ENCODE measurements at regions not wholly inside any gene's neighbourhood (a gene's known extent, or its start where the extent isn't known, plus 50 kb on each side); places are given as distances from the start of the nearest gene placed in this dataset.

GRCh38 chr3:146839727-146840375 lies 234.7 kb upstream of the PLSCR5 start:
- no peak for DNase-seq (ENCODE audit: low read depth, low spot score)

- no peak for DNase-seq (ENCODE audit: low read depth, low spot score)
These were observed 233.1 kb upstream of the PLSCR5 start for GRCh38 chr3:146838221-146838620.

DNA sequence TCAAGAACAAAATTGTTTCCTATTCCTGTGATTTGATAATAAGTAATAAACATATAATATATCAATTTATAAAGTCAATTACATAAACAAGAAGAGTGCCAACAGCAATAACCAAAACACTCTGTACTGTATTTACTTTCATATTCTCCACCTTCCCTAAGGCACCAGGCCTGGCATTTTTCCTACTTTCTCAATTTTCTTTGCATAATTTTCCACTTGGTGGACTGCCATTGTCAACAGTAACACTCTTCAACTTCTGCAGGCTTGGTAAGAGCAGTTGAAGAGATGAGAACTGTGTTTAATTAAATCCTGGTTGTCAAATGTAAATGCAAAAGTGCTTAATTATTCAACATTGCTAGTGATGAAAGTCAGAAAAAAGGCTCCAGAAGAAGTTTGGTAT lies 229.8 kb upstream of the PLSCR5 start:
- no peak for DNase-seq (ENCODE audit: low read depth, low spot score)

DNA sequence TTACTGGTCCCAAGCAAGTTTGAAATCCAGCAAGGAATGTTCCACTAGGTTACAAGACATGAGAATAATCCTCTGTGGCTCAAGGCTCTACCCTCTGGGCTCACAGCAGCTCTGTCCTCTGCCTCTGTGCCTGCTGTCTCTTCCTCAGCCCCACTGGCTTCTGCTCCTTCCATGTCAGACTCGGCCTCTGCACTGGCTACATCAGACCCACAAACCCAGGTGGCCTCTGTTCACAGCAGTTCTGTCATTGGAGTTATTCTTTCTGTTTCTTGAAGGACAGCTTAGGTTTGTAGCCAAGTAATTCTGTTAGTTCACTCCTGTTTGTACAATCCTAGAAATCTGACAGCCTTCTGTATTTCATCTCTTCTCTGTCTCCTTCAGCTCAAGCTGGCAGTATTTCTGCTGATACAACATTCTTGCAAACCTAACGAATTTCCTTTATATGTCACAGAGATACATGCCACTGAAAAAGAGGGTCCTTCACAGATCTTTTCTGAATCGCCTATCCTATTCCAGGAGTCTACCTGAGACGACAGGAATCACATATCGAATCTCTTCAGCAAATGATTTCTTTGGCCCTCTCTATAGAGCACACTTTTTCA lies 227.8 kb upstream of the PLSCR5 start:
- DNase-seq (ENCODE audit: low read depth, low spot score), result no peak

GRCh38 chr3:146831659-146832058 lies 226.5 kb upstream of the PLSCR5 start:
- DNase-seq (ENCODE audit: low read depth, low spot score), result no peak

- no peak for DNase-seq (ENCODE audit: low read depth, low spot score)
These were observed 225.1 kb upstream of the PLSCR5 start for GRCh38 chr3:146830231-146830630.

- no peak for DNase-seq (ENCODE audit: low read depth, low spot score)
These were observed 222.7 kb upstream of the PLSCR5 start for GRCh38 chr3:146827836-146828235.

DNA sequence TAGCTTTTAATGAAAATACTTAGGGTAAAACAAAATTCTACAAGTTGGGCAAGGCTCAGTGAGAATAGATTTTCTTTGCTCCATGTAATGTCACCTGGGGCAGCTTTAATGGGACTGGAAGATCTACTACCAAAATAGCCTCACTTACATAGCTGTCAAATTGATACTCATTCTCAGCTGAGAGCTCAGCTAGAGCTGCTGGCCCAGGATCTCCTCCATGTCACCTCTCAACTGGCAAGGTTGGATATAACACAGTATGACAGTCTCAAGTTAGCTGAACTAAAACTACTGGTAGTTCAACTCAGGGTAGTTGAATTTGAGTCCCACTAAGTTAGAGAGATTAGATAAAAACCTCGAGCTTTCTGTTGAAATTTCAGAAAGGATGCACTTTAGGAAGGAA lies 218.5 kb upstream of the PLSCR5 start:
- DNase-seq (ENCODE audit: low read depth, low spot score), result no peak

DNA sequence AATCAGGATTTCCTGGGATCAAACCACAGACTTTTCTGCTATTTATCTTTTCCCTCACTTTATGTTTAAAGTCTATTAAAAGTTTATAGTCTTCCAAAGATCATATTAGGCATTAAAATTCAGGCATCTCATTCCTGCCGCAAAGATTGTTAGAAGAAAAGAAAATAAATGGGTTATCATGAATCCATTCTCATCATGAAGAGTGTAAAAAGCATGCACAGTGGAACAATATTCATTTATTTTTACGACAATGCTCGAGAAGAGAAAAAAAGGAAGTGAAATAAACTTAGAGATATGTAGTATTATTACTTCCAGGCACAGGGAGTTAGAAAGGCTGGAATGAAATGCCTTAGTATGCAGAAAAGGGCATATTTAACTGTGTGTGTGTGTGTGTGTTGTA lies 213.7 kb upstream of the PLSCR5 start:
- DNase-seq (ENCODE audit: low read depth, low spot score), result no peak

DNA sequence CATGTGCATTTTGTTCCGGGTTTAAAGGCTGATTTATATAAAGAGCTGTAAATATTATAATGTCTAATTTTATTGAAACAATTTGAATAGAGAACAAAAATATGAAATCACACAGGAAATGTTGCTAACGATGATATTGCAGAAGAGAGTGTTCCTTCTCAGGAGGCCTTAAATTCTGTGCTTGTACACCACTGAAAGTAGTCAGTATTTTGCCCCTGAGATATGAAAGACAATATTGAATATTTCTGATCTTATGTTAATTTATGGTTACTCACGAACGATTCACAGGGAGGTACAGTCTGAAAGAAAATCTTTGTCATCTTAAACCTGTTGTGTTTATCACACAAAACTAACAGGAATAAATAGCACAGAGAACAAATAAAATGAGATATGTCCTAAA lies 213.2 kb upstream of the PLSCR5 start:
- no peak for DNase-seq (ENCODE audit: low read depth, low spot score)

GRCh38 chr3:146817704-146818103 lies 212.6 kb upstream of the PLSCR5 start:
- no peak for DNase-seq (ENCODE audit: low read depth, low spot score)

GRCh38 chr3:146814601-146815315 lies 209.6 kb upstream of the PLSCR5 start:
- no peak for DNase-seq (ENCODE audit: low read depth, low spot score)

DNA sequence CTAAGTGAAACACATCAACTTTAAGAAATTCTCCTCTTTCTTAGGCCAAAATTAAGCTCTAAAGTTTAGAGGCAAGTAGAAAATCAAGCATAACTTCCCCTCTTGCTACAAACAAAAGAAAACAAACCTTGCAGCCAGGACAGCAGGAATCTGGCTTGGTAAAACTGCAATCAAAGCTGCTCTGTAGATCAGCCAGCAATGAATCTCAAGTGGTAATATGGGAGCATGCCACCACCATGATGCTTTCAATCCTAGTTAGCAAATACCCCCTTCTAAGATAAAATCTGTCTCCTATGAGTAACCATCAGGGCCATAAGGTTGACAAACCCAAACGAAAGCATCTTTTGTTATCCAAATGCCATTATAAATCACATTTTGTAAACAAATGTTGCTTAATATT lies 208.3 kb upstream of the PLSCR5 start:
- DNase-seq (ENCODE audit: low read depth, low spot score), result no peak

GRCh38 chr3:146803745-146804144 lies 198.6 kb upstream of the PLSCR5 start:
- peak; percentile 11 for DNase-seq (ENCODE audit: low read depth, low spot score)

GRCh38 chr3:146801492-146801891 lies 196.3 kb upstream of the PLSCR5 start:
- DNase-seq (ENCODE audit: low read depth, low spot score), result no peak

DNA sequence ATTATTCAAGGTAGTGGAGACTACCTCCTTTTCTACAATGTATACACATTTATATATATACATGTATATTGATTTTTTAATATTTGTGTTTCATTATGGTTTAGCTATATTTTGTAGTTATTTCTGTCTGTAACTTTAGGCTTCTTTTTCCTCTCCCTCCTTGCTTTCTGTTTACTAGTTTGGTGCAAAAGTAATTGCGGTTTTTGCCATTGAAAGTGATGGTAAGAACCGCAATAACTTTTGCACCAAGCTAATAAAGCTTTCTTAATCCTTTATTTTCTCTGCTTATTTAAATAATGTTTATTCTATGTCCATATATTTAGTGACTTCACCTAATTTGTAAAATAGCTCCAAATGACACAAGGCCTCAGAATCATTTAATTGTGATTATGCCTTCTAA lies 195.3 kb upstream of the PLSCR5 start:
- DNase-seq (ENCODE audit: low read depth, low spot score), result no peak

DNA sequence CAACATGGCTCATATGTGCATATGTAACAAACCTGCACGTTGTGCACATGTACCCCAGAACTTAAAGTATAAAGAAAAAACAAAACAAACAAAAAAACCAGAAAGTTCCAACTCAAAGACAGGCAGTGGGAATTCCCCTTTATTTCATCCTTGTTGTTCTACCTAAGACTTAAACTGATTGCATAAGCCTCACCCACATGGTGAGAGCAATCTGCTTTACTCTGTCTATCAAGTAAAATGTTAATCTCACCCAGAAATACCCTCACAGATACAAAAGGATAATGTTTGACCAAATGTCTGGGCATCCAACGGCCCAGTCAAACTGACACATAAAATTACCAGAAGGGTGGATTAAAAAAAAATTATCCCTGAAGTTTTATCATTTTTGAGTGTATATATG lies 190.9 kb upstream of the PLSCR5 start:
- DNase-seq (ENCODE audit: low read depth, low spot score), result no peak

DNA sequence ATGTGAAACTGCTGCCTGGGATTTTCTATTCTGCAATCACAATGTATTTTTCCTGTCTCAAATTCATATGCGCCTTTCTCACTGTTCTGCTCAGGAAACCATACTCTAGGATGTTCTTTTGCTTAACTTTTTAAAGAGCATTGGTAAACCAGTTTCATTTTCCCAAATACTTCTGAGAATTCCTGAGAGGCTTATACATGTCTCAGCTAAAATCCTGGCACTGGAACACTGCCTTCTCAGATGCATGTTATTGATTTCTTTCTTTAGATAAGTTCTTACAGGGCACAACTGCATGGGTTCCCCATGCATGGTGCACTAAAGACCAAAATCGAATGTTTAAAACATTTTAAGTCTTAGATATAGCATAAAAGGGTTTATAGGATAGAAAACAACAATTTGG lies 178.3 kb upstream of the PLSCR5 start:
- no peak for DNase-seq (ENCODE audit: low read depth, low spot score)

GRCh38 chr3:146781606-146782005 lies 176.5 kb upstream of the PLSCR5 start:
- DNase-seq (ENCODE audit: low read depth, low spot score), result no peak

- peak; percentile 15 for DNase-seq (ENCODE audit: low read depth, low spot score)
These were observed 175.9 kb upstream of the PLSCR5 start for GRCh38 chr3:146781059-146781458.

DNA sequence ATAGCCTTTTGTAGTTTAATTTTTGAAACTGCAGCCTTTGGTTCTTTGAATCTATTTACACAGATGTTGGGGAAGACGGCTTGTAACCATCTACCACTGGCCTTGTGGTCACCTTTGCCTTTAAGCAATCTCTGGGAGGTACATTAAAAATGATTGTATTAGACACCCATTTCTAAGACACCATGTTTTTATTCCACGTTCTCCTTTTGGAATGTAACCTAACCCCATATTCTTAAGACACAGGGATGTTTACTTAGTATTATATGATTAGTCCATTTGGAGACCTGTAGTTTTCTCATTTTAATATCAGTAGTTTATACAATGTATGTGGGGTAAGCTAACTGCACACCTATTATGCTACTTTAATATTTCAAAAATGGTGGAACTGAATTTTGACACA lies 175.1 kb upstream of the PLSCR5 start:
- no peak for DNase-seq (ENCODE audit: low read depth, low spot score)

- DNase-seq (ENCODE audit: low read depth, low spot score), result no peak
These were observed 172.8 kb upstream of the PLSCR5 start for GRCh38 chr3:146777941-146778340.

GRCh38 chr3:146772211-146772743 lies 167.1 kb upstream of the PLSCR5 start:
- no peak for DNase-seq (ENCODE audit: low read depth, low spot score)

All from ELF-1 (cell line).